ENCODE measurements at regions not wholly inside any gene's neighbourhood (a gene's known extent, or its start where the extent isn't known, plus 50 kb on each side); places are given as distances from the start of the nearest gene placed in this dataset.

DNA sequence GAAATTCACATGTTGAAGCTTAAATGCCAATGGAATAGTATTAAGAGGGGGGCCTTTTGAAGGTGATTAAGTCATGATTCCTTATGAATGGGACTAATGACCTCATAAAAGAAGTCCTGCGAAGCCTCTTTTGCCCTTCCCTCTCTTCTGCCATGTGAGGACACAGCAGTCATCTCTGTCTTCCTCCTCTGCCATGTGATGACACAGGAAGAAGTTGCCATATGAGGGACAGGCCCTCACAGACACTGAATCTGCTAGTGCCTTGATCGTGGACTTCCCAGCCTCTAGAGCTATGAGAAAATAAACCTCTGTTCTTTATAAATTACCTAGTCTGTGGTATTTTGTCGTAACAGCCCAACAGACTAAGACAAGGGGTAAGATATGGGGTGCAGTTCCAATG, 100.7 kb downstream of the VCPKMT start:
- Histone ChIP-seq H3K4me1 (peaks cover 0 to 35% (median 2%) of the 10 kb centered on the region in 10 experiments; a peak in 7 of 20 replicates), H3K9ac (no peak overlapping the region), H3K9me3 (replicated peaks in 1 of 11) (peaks cover 12 to 24% (median 14%) of the 10 kb centered on the region in 11 experiments), H3K4me3 (no peak overlapping the region), H3K36me3 (peaks cover 0 to 9% (median 0%) of the 10 kb centered on the region in 11 experiments; a peak in 4 of 22 replicates), H3K4me2 (peak overlapping the region in 3 of 11 experiments; percentile 3 to 42 (median 34); a peak in 4 of 22 replicates), H3K27me3 (no peaks in the 10 kb centered on the region), H3K27ac (no peak overlapping the region), H4K20me1 (no peaks in the 10 kb centered on the region)
- TF ChIP-seq Cebpa-rat (IDR thresholded peaks at IDR 0.05), result no peak

DNA sequence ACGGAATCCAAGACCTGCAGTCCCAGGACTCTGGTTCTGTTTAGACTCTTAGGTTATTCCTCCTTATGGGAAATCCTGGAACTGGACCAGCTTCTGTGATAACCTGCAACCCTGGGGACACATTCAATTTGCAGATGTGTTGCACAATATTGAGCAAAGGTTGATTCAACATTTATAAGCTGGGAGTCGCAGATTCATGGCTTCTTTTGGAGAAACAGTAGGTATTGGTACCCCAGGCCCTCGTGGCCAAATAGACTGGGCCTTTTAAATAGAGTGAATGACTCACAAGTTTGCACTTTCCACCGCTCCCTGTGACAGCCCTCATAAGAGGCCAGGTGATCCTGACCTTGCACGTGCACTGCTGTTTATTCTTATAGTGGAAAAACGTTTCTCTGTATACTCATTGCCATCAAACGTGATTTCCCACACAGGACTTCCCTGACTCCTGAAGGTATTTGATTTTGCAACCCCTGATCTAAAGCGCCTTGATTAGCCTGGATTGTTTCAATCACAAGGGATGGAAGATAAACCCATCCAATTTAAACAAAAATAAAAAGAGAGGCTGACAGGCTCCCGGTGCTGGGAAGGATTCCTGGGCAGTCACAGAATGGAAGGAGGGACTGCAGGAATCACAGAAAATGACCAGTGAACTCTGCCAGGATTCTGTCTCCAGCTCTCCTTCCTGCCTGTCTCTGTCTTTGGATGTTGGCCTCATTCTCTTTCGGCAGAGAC, 98.0 kb downstream of the VCPKMT start:
- H3K4me3 ChIP-seq, result no peak overlapping the region
- no peak overlapping the region for H3K4me2 ChIP-seq
- peaks cover 0 to 42% (median 2%) of the 10 kb centered on the region in 10 experiments; a peak in 8 of 20 replicates for H3K4me1 ChIP-seq
- no peak overlapping the region for H3K27ac ChIP-seq
- H3K9ac ChIP-seq, result no peak overlapping the region
- H3K36me3 ChIP-seq, result peaks cover 0 to 9% (median 0%) of the 10 kb centered on the region in 11 experiments; a peak in 3 of 22 replicates
- no peaks in the 10 kb centered on the region for H4K20me1 ChIP-seq
- H3K9me3 ChIP-seq (replicated peaks in 1 of 11), result peaks cover 15 to 34% (median 21%) of the 10 kb centered on the region in 11 experiments
- H3K27me3 ChIP-seq, result no peaks in the 10 kb centered on the region
- no peak for TF ChIP-seq Cebpa-rat (IDR thresholded peaks at IDR 0.05)

DNA sequence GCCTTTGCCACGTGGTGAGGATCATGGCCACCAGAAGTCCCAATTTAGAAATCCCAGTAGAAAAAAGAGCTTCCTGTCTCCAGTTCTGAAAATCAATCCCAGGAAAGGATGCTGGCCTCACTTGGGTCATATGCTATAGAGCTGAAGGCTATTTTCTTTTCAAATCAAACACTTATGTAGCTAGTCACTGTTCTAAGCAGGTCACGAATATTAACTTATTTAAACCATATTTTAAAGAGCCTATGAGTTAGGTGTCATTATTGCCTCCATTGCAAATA, 97.5 kb downstream of the VCPKMT start:
- H3K4me2 ChIP-seq, result no peak overlapping the region
- H3K27me3 ChIP-seq, result no peaks in the 10 kb centered on the region
- peaks cover 15 to 34% (median 21%) of the 10 kb centered on the region in 11 experiments for H3K9me3 ChIP-seq (replicated peaks in 1 of 11)
- H3K36me3 ChIP-seq, result peaks cover 0 to 9% (median 0%) of the 10 kb centered on the region in 11 experiments; a peak in 3 of 22 replicates
- H3K4me1 ChIP-seq, result peaks cover 0 to 42% (median 2%) of the 10 kb centered on the region in 10 experiments; a peak in 8 of 20 replicates
- no peak overlapping the region for H3K4me3 ChIP-seq
- no peak overlapping the region for H3K9ac ChIP-seq
- no peaks in the 10 kb centered on the region for H4K20me1 ChIP-seq
- H3K27ac ChIP-seq, result no peak overlapping the region
- TF ChIP-seq Cebpa-rat (IDR thresholded peaks at IDR 0.05), result no peak

DNA sequence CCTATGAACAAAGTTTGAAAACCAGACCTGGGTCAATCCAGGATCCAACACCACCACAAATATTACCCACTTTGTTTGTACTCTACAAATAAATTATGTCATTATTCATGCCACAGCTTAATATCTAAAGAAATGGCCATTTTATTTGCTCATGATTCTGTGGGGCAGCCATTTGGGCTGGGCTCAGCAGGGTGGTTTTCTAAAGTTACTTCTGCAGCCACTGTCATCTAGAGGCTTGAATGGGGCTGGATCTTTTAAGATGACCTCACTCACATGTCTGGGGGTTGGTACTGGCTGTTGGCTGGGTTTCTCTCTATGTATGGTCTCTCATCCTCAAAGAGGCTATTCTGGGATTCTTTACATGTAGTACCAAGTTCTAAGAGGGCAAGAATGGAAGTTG, 96.2 kb downstream of the VCPKMT start:
- no peak overlapping the region for H3K4me2 ChIP-seq
- peaks cover 15 to 37% (median 23%) of the 10 kb centered on the region in 11 experiments for H3K9me3 ChIP-seq (replicated peaks in 1 of 11)
- peaks cover 0 to 38% (median 0%) of the 10 kb centered on the region in 10 experiments; a peak in 6 of 20 replicates for H3K4me1 ChIP-seq
- no peaks in the 10 kb centered on the region for H3K27me3 ChIP-seq
- H3K27ac ChIP-seq, result no peak overlapping the region
- H3K36me3 ChIP-seq, result peaks cover 0 to 9% (median 0%) of the 10 kb centered on the region in 11 experiments; a peak in 3 of 22 replicates
- H3K9ac ChIP-seq, result no peak overlapping the region
- H4K20me1 ChIP-seq, result no peaks in the 10 kb centered on the region
- H3K4me3 ChIP-seq, result no peak overlapping the region
- TF ChIP-seq Cebpa-rat (IDR thresholded peaks at IDR 0.05), result no peak

DNA sequence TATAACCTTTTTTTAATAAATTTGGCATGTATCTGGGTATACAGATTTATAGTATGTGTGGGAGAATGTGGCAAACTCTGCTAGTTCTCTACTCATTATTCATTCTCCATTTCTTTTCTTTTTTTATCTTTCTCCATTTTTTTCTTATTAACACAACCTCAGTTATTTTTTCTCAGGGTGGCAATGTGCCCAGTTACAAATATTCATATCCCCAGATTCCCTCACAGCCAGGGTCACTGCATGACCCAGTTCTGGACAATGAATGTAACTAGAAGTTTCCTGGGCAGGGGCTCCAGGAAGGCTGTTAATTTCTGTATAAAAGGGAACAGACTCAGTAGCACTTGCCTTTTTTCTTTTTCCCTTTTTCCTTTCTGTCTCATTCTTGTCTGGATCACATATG, 95.6 kb downstream of the VCPKMT start:
- no peak for TF ChIP-seq Cebpa-rat (IDR thresholded peaks at IDR 0.05)
- H3K9me3 ChIP-seq (replicated peaks in 1 of 11), result peaks cover 20 to 43% (median 29%) of the 10 kb centered on the region in 11 experiments
- H3K36me3 ChIP-seq, result peaks cover 0 to 12% (median 0%) of the 10 kb centered on the region in 11 experiments; a peak in 3 of 22 replicates
- no peaks in the 10 kb centered on the region for H4K20me1 ChIP-seq
- H3K4me1 ChIP-seq, result peaks cover 0 to 33% (median 0%) of the 10 kb centered on the region in 10 experiments; a peak in 6 of 20 replicates
- H3K27ac ChIP-seq, result no peak overlapping the region
- H3K4me2 ChIP-seq, result peak overlapping the region in 3 of 11 experiments; percentile 18 to 35 (median 21); a peak in 4 of 22 replicates
- H3K27me3 ChIP-seq, result no peaks in the 10 kb centered on the region
- no peak overlapping the region for H3K9ac ChIP-seq
- no peak overlapping the region for H3K4me3 ChIP-seq

GRCh38 chr14:50021261-50022031, 94.9 kb downstream of the VCPKMT start:
- Histone ChIP-seq H3K4me2 (peak overlapping the region in 3 of 11 experiments; percentile 18 to 35 (median 21); a peak in 4 of 22 replicates), H3K4me1 (peaks cover 0 to 33% (median 0%) of the 10 kb centered on the region in 10 experiments; a peak in 6 of 20 replicates), H3K9ac (no peak overlapping the region), H3K36me3 (peaks cover 0 to 16% (median 0%) of the 10 kb centered on the region in 11 experiments; a peak in 3 of 22 replicates), H3K27ac (no peak overlapping the region), H3K27me3 (no peaks in the 10 kb centered on the region), H4K20me1 (no peaks in the 10 kb centered on the region), H3K4me3 (no peak overlapping the region), H3K9me3 (replicated peaks in 1 of 11) (peaks cover 23 to 50% (median 31%) of the 10 kb centered on the region in 11 experiments)
- no peak for TF ChIP-seq Cebpa-rat (IDR thresholded peaks at IDR 0.05)

GRCh38 chr14:50022661-50023060, 93.7 kb downstream of the VCPKMT start:
- H3K27ac ChIP-seq, result no peak overlapping the region
- H4K20me1 ChIP-seq, result no peaks in the 10 kb centered on the region
- no peak overlapping the region for H3K4me3 ChIP-seq
- H3K4me1 ChIP-seq, result peaks cover 0 to 44% (median 0%) of the 10 kb centered on the region in 10 experiments; a peak in 6 of 20 replicates
- peaks cover 0 to 16% (median 0%) of the 10 kb centered on the region in 11 experiments; a peak in 3 of 22 replicates for H3K36me3 ChIP-seq
- no peak overlapping the region for H3K9ac ChIP-seq
- TF ChIP-seq Cebpa-rat (IDR thresholded peaks at IDR 0.05), result no peak
- no peak overlapping the region for H3K4me2 ChIP-seq
- H3K9me3 ChIP-seq (replicated peaks in 1 of 11), result peaks cover 23 to 56% (median 31%) of the 10 kb centered on the region in 11 experiments
- H3K27me3 ChIP-seq, result no peaks in the 10 kb centered on the region

DNA sequence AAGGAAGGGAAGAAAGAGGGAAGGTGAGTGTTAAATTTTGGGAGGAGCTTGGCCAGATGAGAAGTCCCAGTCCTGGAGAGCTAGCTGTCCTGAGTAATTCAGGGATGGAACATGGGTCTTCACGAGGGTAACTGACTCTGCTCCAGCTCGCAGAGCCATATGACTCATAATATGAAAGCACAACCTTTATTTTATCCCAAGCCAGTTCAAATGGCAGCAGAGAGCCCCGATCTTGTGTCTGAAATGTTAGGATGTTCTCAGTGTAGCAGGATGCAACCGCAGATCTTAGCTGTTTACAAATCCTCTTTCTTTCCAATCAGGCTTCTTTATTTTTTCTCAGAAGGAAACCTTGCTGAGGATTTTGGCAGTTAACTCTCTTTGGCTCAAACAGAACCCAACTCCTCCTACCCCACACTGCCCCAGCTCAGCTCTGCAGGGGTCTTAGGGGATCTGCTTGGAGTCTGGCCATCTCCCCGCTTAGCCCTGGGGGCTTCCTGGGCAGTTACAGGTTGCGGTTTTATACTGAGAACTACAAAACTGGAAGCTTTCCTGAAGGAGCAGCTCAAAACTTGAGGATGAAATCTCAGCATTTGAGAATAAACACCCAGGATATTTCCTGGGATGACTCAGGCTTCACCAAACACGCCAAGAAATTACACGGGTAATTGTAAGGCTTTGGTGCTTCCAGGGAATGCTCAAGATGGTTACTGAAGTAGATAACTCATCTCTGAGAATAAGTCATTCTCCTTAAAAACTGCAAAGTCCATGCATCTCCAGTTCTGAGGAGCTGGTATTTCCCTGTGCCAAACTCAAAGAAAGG, 92.5 kb downstream of the VCPKMT start:
- no peak for TF ChIP-seq Cebpa-rat (IDR thresholded peaks at IDR 0.05)
- no peaks in the 10 kb centered on the region for H4K20me1 ChIP-seq
- no peak overlapping the region for H3K27ac ChIP-seq
- H3K9me3 ChIP-seq (replicated peaks in 1 of 11), result peaks cover 23 to 56% (median 31%) of the 10 kb centered on the region in 11 experiments
- H3K27me3 ChIP-seq, result no peaks in the 10 kb centered on the region
- no peak overlapping the region for H3K4me3 ChIP-seq
- H3K36me3 ChIP-seq, result peaks cover 0 to 16% (median 0%) of the 10 kb centered on the region in 11 experiments; a peak in 3 of 22 replicates
- H3K4me2 ChIP-seq, result peak overlapping the region in 2 of 11 experiments; percentile 12 to 26; a peak in 3 of 22 replicates
- peaks cover 0 to 48% (median 0%) of the 10 kb centered on the region in 10 experiments; a peak in 7 of 20 replicates for H3K4me1 ChIP-seq
- H3K9ac ChIP-seq, result no peak overlapping the region
